Smooth muscle cell (in vitro differentiated cells): ENCODE measurements at regions not wholly inside any gene's neighbourhood (a gene's known extent, or its start where the extent isn't known, plus 50 kb on each side); places are given as distances from the start of the nearest gene placed in this dataset.

Source experiments
- DNase-seq: peaks from one replicate; lab custom pipeline; 2025; ENCODE audit not compliant: unreplicated experiment; lab: John Stamatoyannopoulos, UW
- H2AFZ ChIP-seq: fragments of 200-600 bp; sonication (generic); 2 replicates; pipeline ENCODE4 v1.6.0; 2016; ENCODE audit warnings: antibody characterized with exemption, low read depth, mild to moderate bottlenecking
- H3F3A ChIP-seq: fragments of 200-600 bp; sonication (generic); 2 replicates; pipeline ENCODE4 v1.6.0; 2017; ENCODE audit warnings: antibody characterized with exemption, low read depth
- H3K27ac ChIP-seq: fragments of 200-600 bp; sonication (generic); 2 replicates; pipeline ENCODE4 v1.5.1; 2016; ENCODE audit warnings: low read depth, mild to moderate bottlenecking
- H3K27me3 ChIP-seq: fragments of 200-600 bp; sonication (generic); 2 replicates; pipeline ENCODE4 v1.6.1; 2016; ENCODE audit warnings: low read depth, mild to moderate bottlenecking
- H3K36me3 ChIP-seq: fragments of 200-600 bp; sonication (generic); 2 replicates; pipeline ENCODE4 v1.5.1; 2016; ENCODE audit warnings: low read depth
- H3K4me1 ChIP-seq: fragments of 200-600 bp; sonication (generic); 2 replicates; pipeline ENCODE4 v1.5.1; 2016; ENCODE audit warnings: low read depth
- H3K4me2 ChIP-seq: fragments of 200-600 bp; sonication (generic); 2 replicates; pipeline ENCODE4 v1.6.0; 2016; ENCODE audit warnings: mild to moderate bottlenecking
- H3K4me3 ChIP-seq: fragments of 200-600 bp; sonication (generic); 2 replicates; pipeline ENCODE4 v1.5.1; 2016; ENCODE audit warnings: mild to moderate bottlenecking
- H3K79me2 ChIP-seq: fragments of 200-600 bp; sonication (generic); 2 replicates; pipeline ENCODE4 v1.6.0; 2016; ENCODE audit warnings: low read depth, mild to moderate bottlenecking
- H3K9ac ChIP-seq: fragments of 200-600 bp; sonication (generic); 2 replicates; pipeline ENCODE4 v1.6.0; 2016; ENCODE audit warnings: low read depth
- H3K9me3 ChIP-seq: fragments of 200-600 bp; sonication (generic); replicated peaks from 2 replicates; pipeline ENCODE4 v1.5.1; 2016; ENCODE audit warnings: low read depth
- H4K20me1 ChIP-seq: fragments of 200-600 bp; sonication (generic); 2 replicates; pipeline ENCODE4 v1.6.0; 2016; ENCODE audit warnings: low read depth
- WGBS: methylation state at CpG from one replicate; pipeline ENCODE4 v1.1.7; 2016; ENCODE audit warnings: low lambda C conversion rate; 5-methylcytosine and 5-hydroxymethylcytosine counted together
- TF ChIP-seq, protein P1 (sequence below): fragments of 200-600 bp; sonication (generic); IDR thresholded peaks from 2 replicates; pipeline ENCODE4 v1.5.1; 2017; ENCODE audit warnings: borderline replicate concordance, mild to moderate bottlenecking, antibody characterized with exemption; ENCODE audit not compliant: insufficient read depth, poor library complexity, severe bottlenecking

DNA sequence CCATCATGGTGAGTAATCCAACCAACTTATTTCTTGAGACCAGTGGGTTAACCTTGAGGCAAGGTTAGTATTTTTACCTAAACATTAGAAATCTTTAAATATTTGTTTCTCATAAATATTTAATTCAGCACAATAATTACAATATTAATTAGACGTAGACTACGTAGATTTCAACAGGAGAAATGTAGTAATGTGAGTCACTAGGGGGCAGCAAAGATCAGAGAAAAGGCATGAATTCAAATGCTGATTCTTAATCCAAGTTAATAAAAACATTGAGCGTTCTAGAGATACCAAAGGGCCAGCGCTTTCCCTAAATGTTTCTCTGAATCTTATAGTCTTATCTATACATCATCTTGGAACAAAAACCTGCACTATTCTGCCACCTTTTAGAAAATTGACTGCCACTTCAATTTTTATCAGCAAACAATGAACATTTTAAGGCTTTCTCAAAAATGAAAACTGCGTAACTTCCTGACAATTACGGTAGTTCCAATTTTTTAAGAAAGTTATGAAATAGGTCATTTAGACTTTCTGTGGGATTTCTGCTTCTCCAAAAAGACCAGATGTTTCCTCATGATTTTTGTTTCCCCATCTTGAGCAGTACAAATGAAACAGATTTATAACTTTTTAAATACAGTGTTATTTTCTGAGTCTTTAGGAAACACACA, 180.7 kb downstream of the GASK1B start:
- DNase-seq = no peak
- Histone ChIP-seq H3K4me1 (peaks cover 11% of the 10 kb centered on the region), H3K27ac (no peak overlapping the region), H3K4me2 (peak overlapping the region; percentile 72), H3F3A (peaks cover 3% of the 10 kb centered on the region), H3K9ac (no peak overlapping the region), H2AFZ (peak overlapping the region; percentile 81), H3K79me2 (no peaks in the 10 kb centered on the region), H3K27me3 (no peaks in the 10 kb centered on the region), H3K9me3 (no peaks in the 10 kb centered on the region), H4K20me1 (no peaks in the 10 kb centered on the region), H3K4me3 (peak overlapping the region; percentile 41), H3K36me3 (no peaks in the 10 kb centered on the region)
- WGBS = 29% methylated on average over 6 of the region's 6 CpGs
- TF ChIP-seq, protein P1, sequence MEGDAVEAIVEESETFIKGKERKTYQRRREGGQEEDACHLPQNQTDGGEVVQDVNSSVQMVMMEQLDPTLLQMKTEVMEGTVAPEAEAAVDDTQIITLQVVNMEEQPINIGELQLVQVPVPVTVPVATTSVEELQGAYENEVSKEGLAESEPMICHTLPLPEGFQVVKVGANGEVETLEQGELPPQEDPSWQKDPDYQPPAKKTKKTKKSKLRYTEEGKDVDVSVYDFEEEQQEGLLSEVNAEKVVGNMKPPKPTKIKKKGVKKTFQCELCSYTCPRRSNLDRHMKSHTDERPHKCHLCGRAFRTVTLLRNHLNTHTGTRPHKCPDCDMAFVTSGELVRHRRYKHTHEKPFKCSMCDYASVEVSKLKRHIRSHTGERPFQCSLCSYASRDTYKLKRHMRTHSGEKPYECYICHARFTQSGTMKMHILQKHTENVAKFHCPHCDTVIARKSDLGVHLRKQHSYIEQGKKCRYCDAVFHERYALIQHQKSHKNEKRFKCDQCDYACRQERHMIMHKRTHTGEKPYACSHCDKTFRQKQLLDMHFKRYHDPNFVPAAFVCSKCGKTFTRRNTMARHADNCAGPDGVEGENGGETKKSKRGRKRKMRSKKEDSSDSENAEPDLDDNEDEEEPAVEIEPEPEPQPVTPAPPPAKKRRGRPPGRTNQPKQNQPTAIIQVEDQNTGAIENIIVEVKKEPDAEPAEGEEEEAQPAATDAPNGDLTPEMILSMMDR = peak; percentile 84

- H3K27me3 ChIP-seq = no peaks in the 10 kb centered on the region
- no peak overlapping the region for H3K4me2 ChIP-seq
- TF ChIP-seq, protein P1 = no peak
- DNase-seq = no peak
- no peak overlapping the region for H3K9ac ChIP-seq
- 94% methylated on average over 2 of the region's 2 CpGs for WGBS
- H4K20me1 ChIP-seq = no peaks in the 10 kb centered on the region
- H2AFZ ChIP-seq = no peak overlapping the region
- H3K79me2 ChIP-seq = no peaks in the 10 kb centered on the region
- H3F3A ChIP-seq = no peaks in the 10 kb centered on the region
- peaks cover 3% of the 10 kb centered on the region for H3K4me1 ChIP-seq
- no peak overlapping the region for H3K4me3 ChIP-seq
- no peaks in the 10 kb centered on the region for H3K36me3 ChIP-seq
- H3K9me3 ChIP-seq = no peaks in the 10 kb centered on the region
- H3K27ac ChIP-seq = no peak overlapping the region
Measured at GRCh38 chr4:157988641-157989040, 184.2 kb downstream of the GASK1B start.

GRCh38 chr4:157984285-157984911, 188.4 kb downstream of the GASK1B start:
- Histone ChIP-seq H3K4me3 (no peak overlapping the region), H4K20me1 (no peaks in the 10 kb centered on the region), H3K27me3 (no peaks in the 10 kb centered on the region), H3K4me1 (no peaks in the 10 kb centered on the region), H3K79me2 (no peaks in the 10 kb centered on the region), H3K27ac (no peak overlapping the region), H3F3A (no peaks in the 10 kb centered on the region), H3K9ac (no peak overlapping the region), H2AFZ (no peak overlapping the region), H3K9me3 (no peaks in the 10 kb centered on the region), H3K4me2 (no peak overlapping the region), H3K36me3 (no peaks in the 10 kb centered on the region)
- no peak for DNase-seq
- WGBS = 67% methylated on average over 4 of the region's 4 CpGs
- TF ChIP-seq, protein P1 = no peak

DNA sequence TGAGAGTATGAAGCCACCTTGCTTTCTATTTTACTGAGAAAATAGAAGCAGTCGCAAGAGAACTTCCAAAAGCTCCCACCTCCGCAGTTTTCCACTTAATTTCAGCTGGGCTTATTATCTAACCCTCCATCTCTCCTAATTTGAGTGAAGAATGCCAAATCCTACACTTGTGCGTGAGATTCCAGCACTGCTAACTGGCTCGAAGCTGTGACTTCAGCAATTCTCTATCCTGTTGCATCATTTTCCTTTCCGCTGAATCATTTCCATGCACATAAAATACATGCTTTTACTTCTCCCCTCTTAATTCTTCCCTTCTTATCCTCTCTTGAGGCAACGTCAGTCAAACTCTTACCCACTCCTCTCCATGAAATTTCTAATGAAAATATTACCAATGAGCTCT, 189.5 kb downstream of the GASK1B start:
- H3K9me3 ChIP-seq = no peaks in the 10 kb centered on the region
- TF ChIP-seq, protein P1 = no peak
- no peaks in the 10 kb centered on the region for H3K79me2 ChIP-seq
- no peaks in the 10 kb centered on the region for H3K4me1 ChIP-seq
- 55% methylated on average over 6 of the region's 6 CpGs for WGBS
- no peak overlapping the region for H3K9ac ChIP-seq
- no peak overlapping the region for H3K4me3 ChIP-seq
- no peak for DNase-seq
- H4K20me1 ChIP-seq = no peaks in the 10 kb centered on the region
- H3K4me2 ChIP-seq = no peak overlapping the region
- H3F3A ChIP-seq = no peaks in the 10 kb centered on the region
- no peak overlapping the region for H3K27ac ChIP-seq
- H3K27me3 ChIP-seq = no peaks in the 10 kb centered on the region
- H3K36me3 ChIP-seq = no peaks in the 10 kb centered on the region
- H2AFZ ChIP-seq = peak overlapping the region; percentile 26
